Endothelial cell (in vitro differentiated cells): ENCODE measurements at regions not wholly inside any gene's neighbourhood (a gene's known extent, or its start where the extent isn't known, plus 50 kb on each side); places are given as distances from the start of the nearest gene placed in this dataset.
"Not testable (repeated sequence)": the region's sequence is repeated elsewhere in the genome, so short reads cannot be mapped to it uniquely, and the experiment has no call there.

Experiments used
- DNase-seq: peaks from one replicate; pipeline ENCODE4 v3.0.0; 2021; ENCODE audit warnings: low spot score
- H3K27ac Mint-ChIP-seq: one replicate; pipeline ENCODE4 v1.8.0; 2021; ENCODE audit warnings: mixed read lengths, inconsistent platforms; ENCODE audit not compliant: unreplicated experiment
- H3K27me3 Mint-ChIP-seq: one replicate; pipeline ENCODE4 v1.8.0; 2021; ENCODE audit warnings: mild to moderate bottlenecking, moderate library complexity, mixed read lengths, inconsistent platforms; ENCODE audit not compliant: unreplicated experiment
- H3K36me3 Mint-ChIP-seq: one replicate; pipeline ENCODE4 v1.8.0; 2021; ENCODE audit warnings: mild to moderate bottlenecking, low read depth, mixed read lengths, inconsistent platforms; ENCODE audit not compliant: unreplicated experiment
- H3K4me1 Mint-ChIP-seq: one replicate; pipeline ENCODE4 v1.8.0; 2021; ENCODE audit warnings: mild to moderate bottlenecking, mixed read lengths, inconsistent platforms; ENCODE audit not compliant: unreplicated experiment
- H3K4me3 Mint-ChIP-seq: one replicate; pipeline ENCODE4 v1.8.0; 2021; ENCODE audit warnings: mild to moderate bottlenecking, mixed read lengths, inconsistent platforms; ENCODE audit not compliant: unreplicated experiment
- H3K9me3 Mint-ChIP-seq: one replicate; pipeline ENCODE4 v1.8.0; 2021; ENCODE audit warnings: mixed read lengths, inconsistent platforms; ENCODE audit not compliant: unreplicated experiment
- CTCF ChIP-seq: fragments of 200-600 bp; sonication (generic); IDR thresholded peaks from one replicate; pipeline ENCODE4 v1.5.0; 2021; ENCODE audit warnings: antibody characterized with exemption; ENCODE audit not compliant: unreplicated experiment

DNA sequence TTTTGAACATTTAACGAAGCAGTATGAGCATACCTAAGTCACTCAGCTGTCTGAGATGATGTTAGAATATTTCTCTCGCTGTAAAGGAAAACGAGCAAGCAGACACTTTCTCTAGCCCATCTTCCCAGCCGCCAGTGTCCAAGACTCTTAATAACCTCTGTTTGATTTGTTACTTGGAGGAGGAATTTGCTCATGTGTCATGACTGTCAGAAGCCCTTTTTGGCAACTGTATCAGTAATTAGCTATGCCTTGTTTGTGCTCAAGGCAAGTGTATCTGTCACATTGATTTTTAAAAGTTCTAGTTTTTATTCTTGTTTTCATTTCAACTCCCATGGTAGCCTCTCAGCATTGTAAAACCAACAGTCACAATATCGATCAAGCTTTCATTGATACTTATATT, 828.4 kb upstream of the SLC10A2 start:
- H3K4me3 Mint-ChIP-seq = no peak overlapping the region
- DNase-seq = no peak
- H3K36me3 Mint-ChIP-seq = no peaks in the 10 kb centered on the region
- no peak for TF ChIP-seq CTCF
- H3K27me3 Mint-ChIP-seq = no peaks in the 10 kb centered on the region
- H3K4me1 Mint-ChIP-seq = no peaks in the 10 kb centered on the region
- no peaks in the 10 kb centered on the region for H3K9me3 Mint-ChIP-seq
- no peak overlapping the region for H3K27ac Mint-ChIP-seq

GRCh38 chr13:103884101-103884723, 818.0 kb upstream of the SLC10A2 start:
- H3K36me3 Mint-ChIP-seq = no peaks in the 10 kb centered on the region
- H3K4me1 Mint-ChIP-seq = no peaks in the 10 kb centered on the region
- H3K27ac Mint-ChIP-seq = no peak overlapping the region
- no peaks in the 10 kb centered on the region for H3K9me3 Mint-ChIP-seq
- no peak for DNase-seq
- TF ChIP-seq CTCF = no peak
- peaks cover 2% of the 10 kb centered on the region for H3K27me3 Mint-ChIP-seq
- H3K4me3 Mint-ChIP-seq = no peak overlapping the region

DNA sequence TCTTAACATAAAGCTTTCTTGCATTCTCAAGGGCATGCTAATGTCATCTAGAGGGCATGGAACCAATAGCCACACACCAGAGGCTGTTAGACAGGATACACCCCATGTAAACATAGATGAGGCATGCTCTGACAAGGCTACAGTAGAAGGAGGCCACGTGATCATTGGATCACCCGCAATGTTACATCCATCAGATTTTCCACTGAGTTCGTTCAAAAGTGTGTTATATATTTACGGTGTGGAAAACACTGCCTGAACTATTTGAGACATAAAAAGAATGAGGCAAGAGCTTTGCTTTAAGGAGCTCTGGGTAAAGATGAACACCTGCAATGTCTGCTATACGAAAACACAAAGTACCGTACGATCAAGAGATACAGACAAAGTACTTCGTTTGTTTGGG, 817.5 kb upstream of the SLC10A2 start:
- DNase-seq = no peak
- H3K36me3 Mint-ChIP-seq = no peaks in the 10 kb centered on the region
- H3K4me3 Mint-ChIP-seq = no peak overlapping the region
- no peaks in the 10 kb centered on the region for H3K4me1 Mint-ChIP-seq
- no peak for TF ChIP-seq CTCF
- H3K27ac Mint-ChIP-seq = no peak overlapping the region
- no peaks in the 10 kb centered on the region for H3K9me3 Mint-ChIP-seq
- peaks cover 2% of the 10 kb centered on the region for H3K27me3 Mint-ChIP-seq

DNA sequence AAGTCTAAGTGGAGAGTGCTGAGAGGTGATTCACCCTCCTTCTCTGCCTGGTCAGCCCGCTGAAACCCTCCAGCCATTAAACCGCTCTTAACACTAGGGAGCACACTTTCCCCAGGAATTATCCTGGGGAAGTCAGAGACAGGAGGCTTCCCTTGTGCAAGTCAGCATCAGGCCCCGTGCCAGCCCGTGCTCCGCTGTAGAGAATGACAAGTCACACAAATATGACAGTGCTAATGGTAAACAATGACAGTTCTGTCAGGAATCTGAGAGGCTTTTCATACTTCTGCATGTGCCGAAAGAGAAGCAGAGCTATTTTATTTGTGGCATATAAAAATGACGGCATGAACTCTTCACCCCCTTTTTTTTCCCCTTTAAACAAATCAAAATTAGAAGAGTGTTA, 816.9 kb upstream of the SLC10A2 start:
- Mint-ChIP-seq H3K4me1 (no peaks in the 10 kb centered on the region), H3K27me3 (peaks cover 2% of the 10 kb centered on the region), H3K4me3 (no peak overlapping the region), H3K36me3 (no peaks in the 10 kb centered on the region), H3K27ac (no peak overlapping the region), H3K9me3 (no peaks in the 10 kb centered on the region)
- DNase-seq = peak; percentile 60
- no peak for TF ChIP-seq CTCF

GRCh38 chr13:103880146-103880545, 813.9 kb upstream of the SLC10A2 start:
- H3K27ac Mint-ChIP-seq, H3K4me3 Mint-ChIP-seq, H3K36me3 Mint-ChIP-seq, H3K4me1 Mint-ChIP-seq, H3K27me3 Mint-ChIP-seq, H3K9me3 Mint-ChIP-seq, DNase-seq: not testable (repeated sequence)
